Left ventricle myocardium inferior (tissue), 1 donor: ENCODE measurements at regions not wholly inside any gene's neighbourhood (a gene's known extent, or its start where the extent isn't known, plus 50 kb on each side); places are given as distances from the start of the nearest gene placed in this dataset.

Experiments used
- DNase-seq: peaks from one replicate; pipeline ENCODE4 v3.0.0-alpha.2; 2020
- H3K27ac ChIP-seq: fragments of 200-600 bp; replicated peaks from 2 replicates; pipeline ENCODE4 v1.8.0; 2021
- H3K27me3 ChIP-seq: fragments of 200-600 bp; 2 replicates; pipeline ENCODE4 v1.8.0; 2021; ENCODE audit warnings: low read depth
- H3K36me3 ChIP-seq: fragments of 200-600 bp; 2 replicates; pipeline ENCODE4 v1.8.0; 2021
- H3K4me1 ChIP-seq: fragments of 200-600 bp; 2 replicates; pipeline ENCODE4 v1.8.0; 2021
- H3K4me3 ChIP-seq: fragments of 200-600 bp; 2 replicates; pipeline ENCODE4 v1.8.0; 2021; ENCODE audit warnings: mild to moderate bottlenecking, moderate library complexity
- H3K9me3 ChIP-seq: fragments of 200-600 bp; replicated peaks from 2 replicates; pipeline ENCODE4 v1.8.0; 2021
- CTCF ChIP-seq: fragments of 200-600 bp; IDR thresholded peaks from 2 replicates; pipeline ENCODE4 v1.8.0; 2021; ENCODE audit warnings: antibody characterized with exemption, mild to moderate bottlenecking, borderline replicate concordance
- intact Hi-C: fragments of 100-400 bp; cut with micrococcal nuclease; formaldehyde crosslinking; loops from one replicate; pipeline ENCODE4 v1.11.0; 2022
- donor health status: DM: no; HTN: yes; CAD: no; lungs with severe emphysema.

GRCh38 chr6:73965539-73966029 lies 269.6 kb downstream of the CD109 start:
- Histone ChIP-seq H3K4me1 (no peaks in the 10 kb centered on the region), H3K27me3 (no peaks in the 10 kb centered on the region), H3K4me3 (no peak overlapping the region), H3K9me3 (peaks cover 4% of the 10 kb centered on the region), H3K36me3 (no peaks in the 10 kb centered on the region), H3K27ac (peak overlapping the region; percentile 42)
- no peak for TF ChIP-seq CTCF
- intact Hi-C loops, result no loop called here
- DNase-seq, result no peak

DNA sequence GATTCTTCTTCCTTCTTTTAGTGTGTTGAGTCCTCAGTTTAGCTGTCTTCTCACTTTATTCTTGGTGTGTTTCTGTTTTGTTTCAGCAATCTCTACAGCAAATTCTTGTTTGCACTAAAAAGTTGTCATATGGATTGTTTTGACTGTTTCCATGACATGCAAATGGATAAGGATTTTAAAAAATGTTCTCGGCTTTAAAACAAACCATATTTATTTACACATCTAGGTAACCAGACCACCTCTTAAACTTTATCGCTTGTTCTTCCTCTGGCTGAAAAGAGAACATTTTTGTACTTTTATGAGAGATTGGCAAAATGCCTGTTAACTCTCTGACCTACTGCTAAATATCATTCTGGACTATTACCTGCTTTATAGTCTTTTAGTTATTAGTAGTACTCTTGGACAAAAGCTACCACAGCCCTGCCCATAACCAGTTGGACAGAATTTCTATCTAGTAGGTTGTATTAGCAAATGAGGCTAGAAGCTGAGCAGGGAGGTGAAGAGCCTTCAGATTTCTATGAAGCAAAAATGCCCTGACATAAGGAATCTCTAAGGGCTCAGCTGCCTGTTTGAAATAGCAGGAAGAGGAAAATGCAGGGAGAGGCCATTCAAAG lies 268.3 kb downstream of the CD109 start:
- H3K4me1 ChIP-seq, result no peaks in the 10 kb centered on the region
- DNase-seq, result no peak
- TF ChIP-seq CTCF, result no peak
- H3K27me3 ChIP-seq, result no peaks in the 10 kb centered on the region
- peak overlapping the region; percentile 42 for H3K27ac ChIP-seq
- H3K4me3 ChIP-seq, result no peak overlapping the region
- peaks cover 4% of the 10 kb centered on the region for H3K9me3 ChIP-seq
- no peaks in the 10 kb centered on the region for H3K36me3 ChIP-seq
- intact Hi-C loops, result no loop called here

DNA sequence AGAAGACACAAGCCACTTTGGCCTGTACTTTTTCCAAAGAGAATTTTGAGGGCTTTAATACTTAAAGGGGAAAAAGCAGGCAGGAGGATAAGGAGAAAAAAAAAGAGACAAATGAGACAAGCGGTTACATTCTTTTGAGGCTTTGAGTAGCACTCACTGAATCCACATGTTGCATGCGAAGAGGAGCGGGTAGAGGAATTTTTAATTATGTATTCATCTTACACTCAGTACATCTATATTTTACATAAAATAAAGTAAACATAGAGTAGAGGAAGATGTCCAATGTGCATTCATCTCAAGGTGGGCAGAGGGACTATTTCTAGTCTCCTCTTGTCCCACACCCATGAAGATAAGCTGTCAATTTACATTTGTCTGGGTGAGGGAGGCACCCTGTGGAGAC lies 266.9 kb downstream of the CD109 start:
- DNase-seq, result no peak
- Histone ChIP-seq H3K4me1 (no peaks in the 10 kb centered on the region), H3K9me3 (peaks cover 4% of the 10 kb centered on the region), H3K4me3 (no peak overlapping the region), H3K36me3 (no peaks in the 10 kb centered on the region), H3K27me3 (no peaks in the 10 kb centered on the region), H3K27ac (no peak overlapping the region)
- intact Hi-C loops, result no loop called here
- TF ChIP-seq CTCF, result no peak

DNA sequence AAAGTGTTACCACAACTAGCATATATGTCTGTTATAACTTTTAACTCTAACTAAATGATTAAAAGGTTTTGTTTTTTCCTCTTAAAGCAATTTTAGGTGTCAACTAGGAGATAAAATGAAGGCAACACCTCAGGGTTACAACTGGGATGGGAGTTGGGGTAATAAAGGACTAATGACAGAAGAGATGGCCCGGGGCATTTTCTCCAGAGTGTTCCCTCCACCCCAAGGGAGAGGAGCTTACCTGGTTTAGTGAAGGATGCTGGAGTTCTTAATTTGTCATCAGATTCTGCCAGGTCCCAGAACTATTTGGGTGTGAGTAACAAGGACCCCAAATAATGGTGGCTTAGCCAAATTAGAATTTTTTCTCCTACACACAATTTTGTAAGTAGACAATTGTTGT lies 260.3 kb downstream of the CD109 start:
- intact Hi-C loops, result no loop called here
- TF ChIP-seq CTCF, result no peak

DNA sequence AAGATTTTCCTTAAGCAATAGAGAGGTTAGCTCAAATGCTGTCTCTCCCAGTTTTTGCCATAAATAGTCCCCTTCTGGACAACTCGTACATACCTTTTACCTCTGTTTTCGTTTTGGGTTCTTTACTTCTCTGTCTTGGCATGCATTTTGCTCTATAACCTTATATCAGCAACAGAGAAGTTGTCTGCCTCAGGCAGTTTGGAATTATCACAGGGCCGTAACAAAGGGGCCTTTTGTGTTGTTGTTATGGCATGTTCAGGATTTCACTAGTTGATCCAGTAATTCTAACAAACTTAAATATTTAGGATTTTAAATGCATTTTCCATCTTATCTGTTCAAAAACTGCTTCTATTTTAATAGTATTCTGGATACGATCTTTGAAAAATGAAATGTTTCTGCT lies 259.8 kb downstream of the CD109 start:
- Histone ChIP-seq H3K4me3 (no peak overlapping the region), H3K27me3 (no peaks in the 10 kb centered on the region), H3K9me3 (no peaks in the 10 kb centered on the region), H3K4me1 (no peaks in the 10 kb centered on the region), H3K27ac (no peak overlapping the region), H3K36me3 (no peaks in the 10 kb centered on the region)
- DNase-seq, result no peak
- TF ChIP-seq CTCF, result no peak
- intact Hi-C loops, result no loop called here

More for the DNA sequence above, 260.3 kb downstream of the CD109 start:
- peaks cover under 1% of the 10 kb centered on the region for H3K9me3 ChIP-seq
- H3K27ac ChIP-seq, result no peak overlapping the region
- no peaks in the 10 kb centered on the region for H3K27me3 ChIP-seq
- no peaks in the 10 kb centered on the region for H3K4me1 ChIP-seq
- H3K4me3 ChIP-seq, result no peak overlapping the region
- no peaks in the 10 kb centered on the region for H3K36me3 ChIP-seq
- DNase-seq, result no peak
